Glutamatergic neuron (in vitro differentiated cells): ENCODE measurements at regions not wholly inside any gene's neighbourhood (a gene's known extent, or its start where the extent isn't known, plus 50 kb on each side); places are given as distances from the start of the nearest gene placed in this dataset.

ENCODE experiments used
- DNase-seq: peaks from one replicate; pipeline ENCODE4 v3.0.0; 2022
- H3K27ac Mint-ChIP-seq: one replicate; pipeline ENCODE4 v1.8.0; 2020; ENCODE audit warnings: mild to moderate bottlenecking, mixed read lengths, inconsistent platforms; ENCODE audit not compliant: unreplicated experiment
- H3K27me3 Mint-ChIP-seq: one replicate; pipeline ENCODE4 v1.8.0; 2020; ENCODE audit warnings: mild to moderate bottlenecking, moderate library complexity, mixed read lengths, inconsistent platforms; ENCODE audit not compliant: unreplicated experiment
- H3K36me3 Mint-ChIP-seq: one replicate; pipeline ENCODE4 v1.8.0; 2020; ENCODE audit warnings: mild to moderate bottlenecking, mixed read lengths, inconsistent platforms; ENCODE audit not compliant: unreplicated experiment
- H3K4me1 Mint-ChIP-seq: one replicate; pipeline ENCODE4 v1.8.0; 2020; ENCODE audit warnings: mild to moderate bottlenecking, low read depth, mixed read lengths, inconsistent platforms; ENCODE audit not compliant: unreplicated experiment
- H3K4me3 Mint-ChIP-seq: one replicate; pipeline ENCODE4 v1.8.0; 2020; ENCODE audit warnings: mild to moderate bottlenecking, mixed read lengths, inconsistent platforms; ENCODE audit not compliant: unreplicated experiment
- H3K9me3 Mint-ChIP-seq: one replicate; pipeline ENCODE4 v1.8.0; 2020; ENCODE audit warnings: mild to moderate bottlenecking, moderate library complexity, mixed read lengths, inconsistent platforms; ENCODE audit not compliant: unreplicated experiment
- CTCF ChIP-seq: fragments of 200-600 bp; sonication (generic); IDR thresholded peaks from one replicate; pipeline ENCODE4 v1.5.0; 2021; ENCODE audit not compliant: partially characterized antibody, unreplicated experiment

DNA sequence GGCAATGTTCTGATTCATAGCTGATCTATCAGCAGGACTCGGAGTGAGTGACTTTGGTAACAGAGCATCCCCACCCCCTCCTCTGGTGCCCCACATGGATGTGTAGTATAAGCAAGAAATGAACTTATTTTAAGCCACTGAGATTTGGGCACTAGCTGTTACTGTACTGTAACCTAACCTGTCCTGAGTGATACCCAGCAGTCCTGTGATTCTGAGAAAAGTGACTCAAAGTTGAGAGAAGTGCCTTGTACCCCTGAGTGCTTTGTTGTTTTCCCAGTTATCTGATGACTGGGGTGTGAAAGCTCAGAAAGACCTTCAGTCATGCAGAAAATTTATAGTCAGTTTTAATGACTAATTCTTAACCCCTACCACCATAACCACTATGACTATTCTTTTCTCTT lies 439.9 kb upstream of the RBMS3 start:
- Mint-ChIP-seq H3K4me1 (peaks cover 8% of the 10 kb centered on the region), H3K36me3 (no peaks in the 10 kb centered on the region), H3K9me3 (no peaks in the 10 kb centered on the region), H3K27me3 (no peaks in the 10 kb centered on the region), H3K27ac (no peak overlapping the region), H3K4me3 (no peak overlapping the region)
- no peak for TF ChIP-seq CTCF
- DNase-seq: no peak

- H3K4me3 Mint-ChIP-seq: no peak overlapping the region
- H3K9me3 Mint-ChIP-seq: no peaks in the 10 kb centered on the region
- no peak for TF ChIP-seq CTCF
- peaks cover 9% of the 10 kb centered on the region for H3K4me1 Mint-ChIP-seq
- no peak for DNase-seq
- no peaks in the 10 kb centered on the region for H3K36me3 Mint-ChIP-seq
- no peaks in the 10 kb centered on the region for H3K27me3 Mint-ChIP-seq
- no peak overlapping the region for H3K27ac Mint-ChIP-seq
Measured at GRCh38 chr3:28841441-28841840, 439.4 kb upstream of the RBMS3 start.

DNA sequence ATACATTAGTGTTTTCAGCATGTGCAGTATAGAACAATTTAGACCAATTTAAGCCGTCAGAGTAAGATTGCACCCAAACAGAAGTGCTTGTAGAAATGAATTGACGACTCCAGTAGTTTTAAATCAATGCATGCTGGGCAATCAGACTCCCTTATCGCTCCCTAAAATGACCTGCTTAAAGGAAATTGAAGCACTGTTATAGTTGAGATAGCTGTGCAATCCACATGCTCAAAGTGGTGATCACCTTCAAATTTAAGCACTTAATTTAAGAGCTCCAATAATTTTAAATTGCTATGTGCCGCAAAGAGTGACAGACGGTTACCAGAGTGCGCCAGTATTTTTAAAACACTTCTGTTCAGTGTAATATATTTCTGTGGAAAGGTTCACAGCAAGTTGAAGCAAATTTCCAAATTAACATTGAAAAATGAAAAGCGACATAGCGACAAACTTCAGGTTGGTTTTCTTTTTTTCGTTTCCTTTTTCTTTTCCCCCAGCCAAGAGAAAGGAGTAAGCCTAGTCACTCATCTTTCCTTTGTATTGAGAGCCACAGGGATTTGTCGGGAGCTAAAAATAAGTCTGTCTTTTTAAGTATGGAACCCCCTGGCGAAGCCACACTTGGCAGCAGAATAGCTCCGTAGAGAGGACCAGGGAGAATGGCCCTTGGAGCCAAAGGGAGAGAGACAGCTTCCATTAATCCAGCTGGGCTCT lies 436.4 kb upstream of the RBMS3 start:
- H3K36me3 Mint-ChIP-seq: no peaks in the 10 kb centered on the region
- H3K4me1 Mint-ChIP-seq: peaks cover 17% of the 10 kb centered on the region

GRCh38 chr3:28845006-28845324 lies 435.9 kb upstream of the RBMS3 start:
- H3K36me3 Mint-ChIP-seq: no peaks in the 10 kb centered on the region
- DNase-seq: no peak
- no peak for TF ChIP-seq CTCF
- H3K27ac Mint-ChIP-seq: no peak overlapping the region
- no peaks in the 10 kb centered on the region for H3K27me3 Mint-ChIP-seq
- H3K9me3 Mint-ChIP-seq: peaks cover 4% of the 10 kb centered on the region
- no peak overlapping the region for H3K4me3 Mint-ChIP-seq
- H3K4me1 Mint-ChIP-seq: peaks cover 17% of the 10 kb centered on the region

More for the DNA sequence above, 436.4 kb upstream of the RBMS3 start:
- Mint-ChIP-seq H3K27ac (no peak overlapping the region), H3K4me3 (no peak overlapping the region), H3K9me3 (peaks cover 4% of the 10 kb centered on the region), H3K27me3 (no peaks in the 10 kb centered on the region)
- DNase-seq: no peak
- no peak for TF ChIP-seq CTCF

DNA sequence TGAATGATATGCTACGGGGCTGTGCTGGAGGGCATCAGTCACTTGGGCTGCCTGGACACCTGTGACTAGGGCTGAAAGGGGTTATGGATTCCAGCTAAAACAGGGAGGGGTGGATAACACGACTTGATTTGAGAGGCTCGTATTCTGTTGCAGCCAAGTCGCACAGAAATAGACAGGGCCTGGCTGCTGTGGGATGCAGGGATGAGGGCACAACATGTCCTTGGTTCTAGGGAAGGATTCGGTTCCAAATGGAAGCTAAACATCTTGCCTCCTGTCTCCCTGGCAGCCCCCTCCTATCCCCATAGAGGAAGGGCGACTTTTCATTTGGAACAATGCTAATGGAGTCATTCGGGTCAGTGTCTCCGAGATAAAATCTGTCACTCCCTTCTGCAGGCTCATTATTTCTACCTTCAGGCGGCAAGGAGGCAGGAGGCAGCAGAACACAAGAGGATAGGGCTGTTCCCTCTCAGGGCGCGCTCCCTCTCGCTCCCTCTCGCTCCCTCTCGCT lies 433.8 kb upstream of the RBMS3 start:
- no peak overlapping the region for H3K27ac Mint-ChIP-seq
- H3K9me3 Mint-ChIP-seq: peaks cover 4% of the 10 kb centered on the region
- DNase-seq: peak; percentile 19
- peaks cover 17% of the 10 kb centered on the region for H3K4me1 Mint-ChIP-seq
- no peak for TF ChIP-seq CTCF
- no peaks in the 10 kb centered on the region for H3K27me3 Mint-ChIP-seq
- H3K4me3 Mint-ChIP-seq: peak overlapping the region; percentile 50
- no peaks in the 10 kb centered on the region for H3K36me3 Mint-ChIP-seq
